ENCODE measurements at regions not wholly inside any gene's neighbourhood (a gene's known extent, or its start where the extent isn't known, plus 50 kb on each side); places are given as distances from the start of the nearest gene placed in this dataset.

GRCh38 chr2:9763356-9764152 lies 79.7 kb upstream of the TAF1B start:
- no peak for TF ChIP-seq POLR2AphosphoS5 (IDR thresholded peaks at IDR 0.05)
- no peak for TF ChIP-seq CTCF (IDR thresholded peaks at IDR 0.05)
- no peak for TF ChIP-seq POLR2A (IDR thresholded peaks at IDR 0.05)
- no peak for TF ChIP-seq EP300 (IDR thresholded peaks at IDR 0.05)

Data from stomach (tissue), 4 donors.